B cell (primary cell): ENCODE measurements at regions not wholly inside any gene's neighbourhood (a gene's known extent, or its start where the extent isn't known, plus 50 kb on each side); places are given as distances from the start of the nearest gene placed in this dataset.

Experiments used
- ATAC-seq: fragments of 200-7000 bp; cut with Tn5 transposase; one replicate; pipeline ENCODE4 v1.10.0; 2021; ENCODE audit warnings: low read depth, mild to moderate bottlenecking, moderate number of reproducible peaks, moderate library complexity
- CTCF ChIA-PET: fragments of 350-600 bp; sonication (Branson Sonifier 250); formaldehyde crosslinking; loops from one replicate; lab custom pipeline; 2021; ENCODE audit warnings: antibody characterized with exemption, inconsistent platforms; lab: Charles Lee
- POLR2A ChIA-PET: fragments of 350-600 bp; sonication (Branson Sonifier 250); formaldehyde crosslinking; loops from one replicate; lab custom pipeline; 2021; ENCODE audit warnings: antibody characterized with exemption; lab: Charles Lee
- DNase-seq: peaks from one replicate; pipeline ENCODE4 v3.0.0; 2013
- H2AFZ ChIP-seq: 2 replicates; pipeline ENCODE4 v1.6.1; 2012; ENCODE audit warnings: mild to moderate bottlenecking, low read depth, low read length; ENCODE audit not compliant: insufficient read depth, poor library complexity, severe bottlenecking
- H3K27ac ChIP-seq, 2 donors: 1 replicate in 1 of 2; 2 replicates in 1 of 2; pipeline ENCODE4 v1.5.1; 2012 to 2013; ENCODE audit warnings: low read length in 2 of 2, mild to moderate bottlenecking in 2 of 2, moderate library complexity in 1 of 2
- H3K27me3 ChIP-seq, 4 experiments: fragments of 200-600 bp in 1 of 4; sonication (generic) in 1 of 4; replicated peaks in 1 of 4; 1 replicate in 2 of 4; 2 replicates in 2 of 4; pipeline versions ENCODE4 v1.6.1 to v1.7.0; 2013 to 2016; ENCODE audit warnings: low read length in 3 of 4, mild to moderate bottlenecking in 2 of 4, mixed read lengths in 1 of 4, moderate library complexity in 1 of 4; ENCODE audit not compliant: insufficient read depth in 4 of 4, control insufficient read depth in 3 of 4; ENCODE audit errors: control extremely low read depth in 1 of 4
- H3K36me3 ChIP-seq, 2 experiments: replicated peaks in 1 of 2; 1 replicate in 1 of 2; 2 replicates in 1 of 2; pipeline versions ENCODE4 v1.6.1 to v1.7.1; 2013; ENCODE audit warnings: low read length in 1 of 2; ENCODE audit not compliant: insufficient read depth in 2 of 2, control insufficient read depth in 1 of 2; ENCODE audit errors: control extremely low read depth in 1 of 2, extremely low read depth in 1 of 2
- H3K4me1 ChIP-seq, 2 donors: fragments of 200-600 bp in 1 of 2; sonication (generic) in 1 of 2; 1 replicate in 1 of 2; 2 replicates in 1 of 2; pipeline versions ENCODE4 v1.5.1 to v1.6.1; 2013 to 2017; ENCODE audit warnings: low read length in 2 of 2; ENCODE audit not compliant: control insufficient read depth in 2 of 2, insufficient read depth in 2 of 2
- H3K4me2 ChIP-seq: replicated peaks from 2 replicates; pipeline ENCODE3; 2012; ENCODE audit warnings: mild to moderate bottlenecking, low read depth, low read length; ENCODE audit not compliant: poor library complexity, severe bottlenecking
- H3K4me3 ChIP-seq, 5 experiments: fragments of 200-600 bp in 1 of 5; sonication (generic) in 1 of 5; 1 replicate in 3 of 5; 2 replicates in 2 of 5; pipeline versions ENCODE4 v1.5.1 to v1.7.0; 2011 to 2016; ENCODE audit warnings: low read length in 4 of 5, mild to moderate bottlenecking in 4 of 5, low read depth in 2 of 5, control low read depth in 1 of 5, moderate library complexity in 1 of 5; ENCODE audit not compliant: insufficient read depth in 1 of 5; ENCODE audit errors: control extremely low read depth in 1 of 5, extremely low read depth in 1 of 5
- H3K79me2 ChIP-seq: fragments of 200-600 bp; sonication (generic); one replicate; pipeline ENCODE4 v1.6.0; 2016; ENCODE audit warnings: low read length; ENCODE audit not compliant: control insufficient read depth, insufficient read depth
- H3K9ac ChIP-seq: fragments of 200-600 bp; sonication (generic); 2 replicates; pipeline ENCODE4 v1.6.1; 2017; ENCODE audit warnings: mild to moderate bottlenecking, low read length, moderate library complexity
- H3K9me3 ChIP-seq, 3 donors: one replicate each; pipeline versions ENCODE4 v1.6.1 to v1.7.1; 2013; ENCODE audit warnings: low read length in 2 of 3; ENCODE audit not compliant: control insufficient read depth in 2 of 3, insufficient read depth in 1 of 3; ENCODE audit errors: control extremely low read depth in 1 of 3
- H4K20me1 ChIP-seq: 2 replicates; pipeline ENCODE4 v1.6.0; 2012; ENCODE audit warnings: mild to moderate bottlenecking, low read length; ENCODE audit not compliant: insufficient read depth, control insufficient read depth, poor library complexity, severe bottlenecking
- H3K27ac Mint-ChIP-seq: one replicate; pipeline ENCODE4 v1.8.0; 2021; ENCODE audit warnings: mixed read lengths
- H3K27me3 Mint-ChIP-seq: one replicate; pipeline ENCODE4 v1.8.0; 2021; ENCODE audit warnings: mixed read lengths
- H3K4me1 Mint-ChIP-seq: one replicate; pipeline ENCODE4 v1.8.0; 2021; ENCODE audit warnings: mixed read lengths
- H3K4me3 Mint-ChIP-seq: one replicate; pipeline ENCODE4 v1.8.0; 2021; ENCODE audit warnings: mixed read lengths
- H3K9me3 Mint-ChIP-seq: one replicate; pipeline ENCODE4 v1.8.0; 2022; ENCODE audit warnings: mixed read lengths; ENCODE audit not compliant: insufficient read depth
- EZH2 ChIP-seq: IDR thresholded peaks from 2 replicates; pipeline ENCODE4 v1.6.1; 2012; ENCODE audit warnings: borderline replicate concordance, low read depth, mild to moderate bottlenecking, moderate library complexity, low read length; ENCODE audit not compliant: insufficient read depth, poor library complexity, severe bottlenecking
- WGBS: methylation state at CpG from one replicate; pipeline ENCODE4 v1.1.5; 2013; ENCODE audit warnings: missing lambda C conversion rate; ENCODE audit not compliant: insufficient coverage; 5-methylcytosine and 5-hydroxymethylcytosine counted together
- intact Hi-C: fragments of 100-400 bp; cut with micrococcal nuclease; formaldehyde crosslinking; loops from one replicate; pipeline ENCODE4 v1.10.0; 2022
- TF ChIP-seq, protein P1 (sequence below): fragments of 200-600 bp; IDR thresholded peaks from one replicate; pipeline ENCODE4 v1.8.0; 2022; ENCODE audit warnings: antibody characterized with exemption, mild to moderate bottlenecking

DNA sequence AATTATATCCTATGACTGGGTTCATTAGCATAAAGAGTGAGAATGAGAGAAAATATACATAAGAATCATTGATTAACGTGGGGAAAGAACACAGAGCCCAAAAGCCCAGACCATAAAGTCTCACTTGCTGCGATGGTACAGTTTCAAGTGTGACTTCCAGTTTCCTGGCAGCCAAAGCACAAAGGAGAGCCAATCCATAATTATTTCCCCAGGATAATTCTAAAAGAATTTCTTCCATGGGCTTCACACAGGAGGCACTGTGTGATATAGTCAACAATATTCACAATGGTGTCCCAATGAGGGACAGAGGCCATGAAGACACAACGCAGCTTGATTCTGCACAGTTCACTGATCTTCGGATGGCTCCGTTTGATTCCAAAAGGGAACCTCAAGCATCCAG, 321.6 kb downstream of the PLPP3 start:
- no peak overlapping the region for H3K27ac ChIP-seq
- no peaks in the 10 kb centered on the region for H3K9me3 Mint-ChIP-seq
- no peaks in the 10 kb centered on the region for H3K4me1 Mint-ChIP-seq
- intact Hi-C loops, result no loop called here
- no peak overlapping the region for H2AFZ ChIP-seq
- POLR2A ChIA-PET, result no interaction called here
- H3K79me2 ChIP-seq, result no peaks in the 10 kb centered on the region
- no peak overlapping the region for H3K4me2 ChIP-seq
- CTCF ChIA-PET, result interaction anchor here (0.5 kb wide), 1 partner anchor 78 kb away, joined by 3 read pairs; no protein-coding TSS in a partner anchor
- DNase-seq (no peak), ATAC-seq (no peak)
- H3K9me3 ChIP-seq, result no peaks in the 10 kb centered on the region
- H3K36me3 ChIP-seq, result no peaks in the 10 kb centered on the region
- H3K4me3 ChIP-seq, result no peak overlapping the region
- H3K4me1 ChIP-seq, result no peaks in the 10 kb centered on the region
- no peaks in the 10 kb centered on the region for H3K27me3 ChIP-seq
- 86% methylated on average over 3 of the region's 5 CpGs for WGBS
- H4K20me1 ChIP-seq, result no peaks in the 10 kb centered on the region
- H3K9ac ChIP-seq, result no peak overlapping the region
- no peak for TF ChIP-seq EZH2
- TF ChIP-seq, protein P1, sequence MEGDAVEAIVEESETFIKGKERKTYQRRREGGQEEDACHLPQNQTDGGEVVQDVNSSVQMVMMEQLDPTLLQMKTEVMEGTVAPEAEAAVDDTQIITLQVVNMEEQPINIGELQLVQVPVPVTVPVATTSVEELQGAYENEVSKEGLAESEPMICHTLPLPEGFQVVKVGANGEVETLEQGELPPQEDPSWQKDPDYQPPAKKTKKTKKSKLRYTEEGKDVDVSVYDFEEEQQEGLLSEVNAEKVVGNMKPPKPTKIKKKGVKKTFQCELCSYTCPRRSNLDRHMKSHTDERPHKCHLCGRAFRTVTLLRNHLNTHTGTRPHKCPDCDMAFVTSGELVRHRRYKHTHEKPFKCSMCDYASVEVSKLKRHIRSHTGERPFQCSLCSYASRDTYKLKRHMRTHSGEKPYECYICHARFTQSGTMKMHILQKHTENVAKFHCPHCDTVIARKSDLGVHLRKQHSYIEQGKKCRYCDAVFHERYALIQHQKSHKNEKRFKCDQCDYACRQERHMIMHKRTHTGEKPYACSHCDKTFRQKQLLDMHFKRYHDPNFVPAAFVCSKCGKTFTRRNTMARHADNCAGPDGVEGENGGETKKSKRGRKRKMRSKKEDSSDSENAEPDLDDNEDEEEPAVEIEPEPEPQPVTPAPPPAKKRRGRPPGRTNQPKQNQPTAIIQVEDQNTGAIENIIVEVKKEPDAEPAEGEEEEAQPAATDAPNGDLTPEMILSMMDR, result no peak
- no peak overlapping the region for H3K4me3 Mint-ChIP-seq
- H3K27ac Mint-ChIP-seq, result no peak overlapping the region
- H3K27me3 Mint-ChIP-seq, result peaks cover 8% of the 10 kb centered on the region

DNA sequence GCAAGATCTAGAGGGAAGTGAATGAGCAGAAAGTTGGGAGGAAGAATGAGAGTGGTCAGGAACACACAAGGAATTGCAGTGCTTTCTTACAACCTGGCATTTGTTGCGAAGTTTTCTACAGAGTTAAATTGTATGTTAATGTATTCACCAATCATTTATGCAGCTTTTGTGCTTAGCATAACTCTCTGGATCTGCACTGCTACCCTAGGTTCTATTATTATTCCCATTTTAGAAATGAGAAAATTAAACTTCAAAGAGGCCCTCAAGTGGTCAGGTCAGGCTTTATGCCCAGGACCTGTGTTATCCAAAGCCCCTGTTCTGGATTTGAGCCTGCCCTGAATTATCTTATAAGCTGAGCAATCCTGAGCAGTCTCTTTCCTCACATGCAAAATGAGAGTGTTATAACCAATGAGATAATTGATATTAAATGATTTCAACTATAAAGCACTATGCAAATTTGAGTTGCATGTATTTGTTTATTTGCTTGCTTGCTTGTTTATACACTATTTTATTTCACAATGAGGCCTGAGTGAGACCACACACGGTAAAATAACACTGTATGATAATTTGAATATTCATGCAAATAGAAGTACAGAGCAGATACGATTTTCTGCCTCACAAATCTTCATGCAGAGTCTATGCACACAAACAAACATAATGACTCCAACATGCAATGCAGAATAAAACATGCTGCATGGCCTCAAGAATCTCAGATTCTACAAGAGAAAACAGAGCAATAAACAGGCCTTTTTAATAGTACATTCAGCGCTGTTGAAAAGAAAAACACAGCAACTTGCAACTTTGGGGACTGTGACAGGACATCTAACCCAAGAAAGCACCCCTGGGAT, 323.0 kb downstream of the PLPP3 start:
- no peak overlapping the region for H3K4me3 ChIP-seq
- Mint-ChIP-seq H3K4me1 (no peaks in the 10 kb centered on the region), H3K27me3 (peaks cover 4% of the 10 kb centered on the region), H3K4me3 (no peak overlapping the region), H3K27ac (no peak overlapping the region), H3K9me3 (no peaks in the 10 kb centered on the region)
- H2AFZ ChIP-seq, result no peak overlapping the region
- H3K36me3 ChIP-seq, result no peaks in the 10 kb centered on the region
- H3K9ac ChIP-seq, result no peak overlapping the region
- H3K27me3 ChIP-seq, result no peaks in the 10 kb centered on the region
- CTCF ChIA-PET, result no interaction called here
- TF ChIP-seq, protein P1, result no peak
- TF ChIP-seq EZH2, result no peak
- WGBS, result 100% methylated on average over 2 of the region's 4 CpGs
- intact Hi-C loops, result no loop called here
- H3K4me1 ChIP-seq, result no peaks in the 10 kb centered on the region
- POLR2A ChIA-PET, result no interaction called here
- no peaks in the 10 kb centered on the region for H4K20me1 ChIP-seq
- no peak overlapping the region for H3K4me2 ChIP-seq
- H3K27ac ChIP-seq, result no peak overlapping the region
- ATAC-seq (no peak), DNase-seq (no peak)
- no peaks in the 10 kb centered on the region for H3K9me3 ChIP-seq
- H3K79me2 ChIP-seq, result no peaks in the 10 kb centered on the region
